Activated CD4-positive, alpha-beta memory T cell treated with anti-CD3 and anti-CD28 coated beads, Interleukin-2, amount 10 ng/mL, durations not matched to agents 7 days and 5 days (primary cell): ENCODE measurements at regions not wholly inside any gene's neighbourhood (a gene's known extent, or its start where the extent isn't known, plus 50 kb on each side); places are given as distances from the start of the nearest gene placed in this dataset.

Source experiments
- CTCF ChIA-PET: fragments of 350-600 bp; sonication (Branson Sonifier 250); formaldehyde crosslinking; loops from one replicate; lab custom pipeline; 2021; ENCODE audit warnings: antibody characterized with exemption, inconsistent platforms; lab: Charles Lee
- POLR2A ChIA-PET: fragments of 350-600 bp; sonication (Branson Sonifier 250); formaldehyde crosslinking; loops from one replicate; lab custom pipeline; 2021; ENCODE audit warnings: antibody characterized with exemption; lab: Charles Lee
- DNase-seq: peaks from one replicate; pipeline ENCODE4 v3.0.0-alpha.2; 2020
- H3K27ac Mint-ChIP-seq: one replicate; pipeline ENCODE4 v1.8.0; 2021; ENCODE audit warnings: mild to moderate bottlenecking, mixed read lengths
- H3K27me3 Mint-ChIP-seq: one replicate; pipeline ENCODE4 v1.8.0; 2021; ENCODE audit warnings: mixed read lengths
- H3K36me3 Mint-ChIP-seq: one replicate; pipeline ENCODE4 v1.8.0; 2021; ENCODE audit warnings: low read depth, mixed read lengths
- H3K4me1 Mint-ChIP-seq: one replicate; pipeline ENCODE4 v1.8.0; 2021; ENCODE audit warnings: mixed read lengths
- H3K4me3 Mint-ChIP-seq: one replicate; pipeline ENCODE4 v1.8.0; 2021; ENCODE audit warnings: mild to moderate bottlenecking, mixed read lengths
- H3K9me3 Mint-ChIP-seq: one replicate; pipeline ENCODE4 v1.8.0; 2021; ENCODE audit warnings: mixed read lengths

DNA sequence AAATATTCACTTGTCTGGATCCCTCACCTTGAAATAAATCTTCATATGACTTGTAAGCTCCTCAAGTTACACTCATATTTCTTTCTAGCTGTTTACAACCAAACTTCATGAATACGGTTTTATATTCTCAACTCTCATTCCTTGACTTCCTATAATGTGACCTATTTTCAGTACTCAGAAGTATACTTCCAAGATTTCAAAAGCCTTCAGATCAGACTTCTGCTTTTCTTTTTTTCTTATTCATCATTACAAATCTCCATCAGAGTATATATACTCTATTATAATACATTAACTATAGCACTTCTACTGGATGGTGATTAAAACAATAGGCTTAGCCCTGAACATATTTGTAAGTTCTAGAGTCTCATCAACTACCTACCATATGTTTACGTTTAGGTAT lies 123.6 kb upstream of the ALCAM start:
- CTCF ChIA-PET = no interaction called here
- no peak overlapping the region for H3K27ac Mint-ChIP-seq
- DNase-seq = no peak
- no peaks in the 10 kb centered on the region for H3K4me1 Mint-ChIP-seq
- POLR2A ChIA-PET = no interaction called here
- H3K9me3 Mint-ChIP-seq = no peaks in the 10 kb centered on the region
- H3K27me3 Mint-ChIP-seq = no peaks in the 10 kb centered on the region
- no peaks in the 10 kb centered on the region for H3K36me3 Mint-ChIP-seq
- no peak overlapping the region for H3K4me3 Mint-ChIP-seq

DNA sequence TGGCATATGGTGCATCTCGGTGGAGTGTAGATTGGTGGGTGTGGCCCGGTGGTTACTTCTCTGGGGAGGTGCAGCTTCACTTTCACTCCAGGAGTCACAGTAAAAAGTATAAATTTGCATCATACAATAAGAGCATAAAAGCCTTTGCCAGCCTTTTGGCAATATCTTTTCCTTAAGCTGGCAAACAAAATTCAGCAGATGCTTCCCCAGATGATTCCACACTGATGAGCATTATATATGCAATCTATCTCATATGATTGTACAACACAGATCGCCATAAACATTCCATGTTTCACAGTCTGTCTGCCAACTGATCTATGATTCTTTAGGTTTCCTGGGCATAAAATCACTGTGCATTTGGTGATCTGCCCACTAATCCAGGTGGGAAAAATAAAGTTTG lies 120.2 kb upstream of the ALCAM start:
- Mint-ChIP-seq H3K4me3 (no peak overlapping the region), H3K9me3 (no peaks in the 10 kb centered on the region), H3K27ac (no peak overlapping the region), H3K4me1 (no peaks in the 10 kb centered on the region), H3K36me3 (no peaks in the 10 kb centered on the region), H3K27me3 (no peaks in the 10 kb centered on the region)
- POLR2A ChIA-PET = no interaction called here
- no peak for DNase-seq
- CTCF ChIA-PET = no interaction called here

DNA sequence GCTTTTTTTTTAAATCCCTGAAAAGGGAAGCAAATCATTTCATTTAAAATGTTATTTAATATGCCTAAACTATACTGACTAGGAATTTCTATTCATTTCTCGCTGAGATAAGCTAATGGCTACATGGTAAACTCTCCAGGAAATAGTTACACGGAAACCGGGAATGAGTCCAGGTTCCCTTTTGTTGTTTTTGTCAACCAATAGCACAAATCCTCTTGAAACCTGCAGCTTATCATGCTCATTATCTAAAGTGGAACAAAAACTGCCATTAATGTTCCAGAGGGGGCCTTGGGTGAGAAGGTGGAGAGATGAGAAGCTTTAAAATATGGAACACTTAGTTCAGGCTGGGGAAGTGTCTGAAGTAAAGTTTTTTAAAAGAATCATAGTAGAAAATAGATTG lies 113.5 kb upstream of the ALCAM start:
- H3K36me3 Mint-ChIP-seq = no peaks in the 10 kb centered on the region
- DNase-seq = no peak
- H3K27ac Mint-ChIP-seq = no peak overlapping the region
- ChIA-PET POLR2A (no interaction called here), CTCF (no interaction called here)
- no peaks in the 10 kb centered on the region for H3K4me1 Mint-ChIP-seq
- no peaks in the 10 kb centered on the region for H3K9me3 Mint-ChIP-seq
- H3K27me3 Mint-ChIP-seq = no peaks in the 10 kb centered on the region
- no peak overlapping the region for H3K4me3 Mint-ChIP-seq

DNA sequence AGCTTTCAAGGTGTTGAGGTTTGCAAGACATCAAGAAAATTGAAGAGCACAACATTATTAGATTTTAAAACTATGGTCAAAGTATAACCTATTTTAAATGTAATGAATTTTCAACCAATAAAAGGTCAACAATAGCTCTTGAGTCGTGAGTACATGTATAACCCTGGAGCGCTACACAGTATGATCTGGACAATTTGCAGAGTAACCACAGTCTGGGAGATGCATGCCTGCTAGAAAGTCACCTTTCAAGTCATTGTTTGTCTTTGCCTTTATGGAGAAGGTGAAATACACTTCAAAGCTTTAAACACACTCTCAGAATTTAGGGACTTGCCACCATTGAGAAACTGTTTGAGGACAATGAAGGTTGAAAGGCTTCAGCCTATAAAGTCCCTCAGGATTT lies 112.6 kb upstream of the ALCAM start:
- CTCF ChIA-PET = no interaction called here
- H3K4me3 Mint-ChIP-seq = no peak overlapping the region
- H3K27ac Mint-ChIP-seq = no peak overlapping the region

DNA sequence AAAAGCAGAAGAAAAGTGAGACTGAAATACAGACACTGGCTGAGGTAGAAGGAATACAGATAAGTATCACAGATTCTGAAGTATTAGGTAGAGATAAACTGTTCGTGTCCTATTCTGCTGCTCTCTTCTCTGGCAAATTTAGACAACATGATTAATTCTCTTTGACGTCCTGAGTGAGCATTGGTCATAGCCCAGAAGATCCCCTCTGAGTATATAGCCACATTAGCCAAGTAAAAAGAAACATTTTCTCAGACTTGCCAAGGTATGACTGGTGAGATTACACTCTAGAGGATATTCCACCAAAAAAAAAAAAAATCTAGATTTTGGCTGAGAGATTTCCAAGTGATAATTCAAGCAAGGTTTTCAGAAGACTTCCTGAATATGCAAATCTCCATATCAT lies 111.4 kb upstream of the ALCAM start:
- no peaks in the 10 kb centered on the region for H3K9me3 Mint-ChIP-seq
- no peak for DNase-seq
- H3K4me3 Mint-ChIP-seq = no peak overlapping the region
- no peaks in the 10 kb centered on the region for H3K36me3 Mint-ChIP-seq
- CTCF ChIA-PET = no interaction called here
- H3K27me3 Mint-ChIP-seq = no peaks in the 10 kb centered on the region
- H3K4me1 Mint-ChIP-seq = no peaks in the 10 kb centered on the region
- H3K27ac Mint-ChIP-seq = no peak overlapping the region
- POLR2A ChIA-PET = no interaction called here

More for the DNA sequence above, 112.6 kb upstream of the ALCAM start:
- H3K9me3 Mint-ChIP-seq = no peaks in the 10 kb centered on the region
- H3K27me3 Mint-ChIP-seq = no peaks in the 10 kb centered on the region
- no peaks in the 10 kb centered on the region for H3K4me1 Mint-ChIP-seq
- no peaks in the 10 kb centered on the region for H3K36me3 Mint-ChIP-seq
- DNase-seq = no peak
- POLR2A ChIA-PET = no interaction called here

GRCh38 chr3:105259496-105259895 lies 107.2 kb upstream of the ALCAM start:
- CTCF ChIA-PET = no interaction called here
- no peaks in the 10 kb centered on the region for H3K36me3 Mint-ChIP-seq
- no peak overlapping the region for H3K4me3 Mint-ChIP-seq
- POLR2A ChIA-PET = no interaction called here
- no peaks in the 10 kb centered on the region for H3K9me3 Mint-ChIP-seq
- no peak for DNase-seq
- H3K27me3 Mint-ChIP-seq = no peaks in the 10 kb centered on the region
- H3K4me1 Mint-ChIP-seq = no peaks in the 10 kb centered on the region
- no peak overlapping the region for H3K27ac Mint-ChIP-seq

- no peak overlapping the region for H3K27ac Mint-ChIP-seq
- H3K9me3 Mint-ChIP-seq = no peaks in the 10 kb centered on the region
- no peak overlapping the region for H3K4me3 Mint-ChIP-seq
- H3K4me1 Mint-ChIP-seq = no peaks in the 10 kb centered on the region
- no peaks in the 10 kb centered on the region for H3K36me3 Mint-ChIP-seq
- no peak for DNase-seq
- POLR2A ChIA-PET = no interaction called here
- CTCF ChIA-PET = no interaction called here
- no peaks in the 10 kb centered on the region for H3K27me3 Mint-ChIP-seq
Measured at GRCh38 chr3:105260385-105260784, 106.3 kb upstream of the ALCAM start.

- H3K36me3 Mint-ChIP-seq = no peaks in the 10 kb centered on the region
- POLR2A ChIA-PET = no interaction called here
- no peaks in the 10 kb centered on the region for H3K4me1 Mint-ChIP-seq
- H3K27ac Mint-ChIP-seq = no peak overlapping the region
- H3K4me3 Mint-ChIP-seq = no peak overlapping the region
- CTCF ChIA-PET = no interaction called here
- H3K9me3 Mint-ChIP-seq = no peaks in the 10 kb centered on the region
- H3K27me3 Mint-ChIP-seq = peaks cover 3% of the 10 kb centered on the region
- no peak for DNase-seq
Measured at GRCh38 chr3:105274536-105274935, 92.2 kb upstream of the ALCAM start.

DNA sequence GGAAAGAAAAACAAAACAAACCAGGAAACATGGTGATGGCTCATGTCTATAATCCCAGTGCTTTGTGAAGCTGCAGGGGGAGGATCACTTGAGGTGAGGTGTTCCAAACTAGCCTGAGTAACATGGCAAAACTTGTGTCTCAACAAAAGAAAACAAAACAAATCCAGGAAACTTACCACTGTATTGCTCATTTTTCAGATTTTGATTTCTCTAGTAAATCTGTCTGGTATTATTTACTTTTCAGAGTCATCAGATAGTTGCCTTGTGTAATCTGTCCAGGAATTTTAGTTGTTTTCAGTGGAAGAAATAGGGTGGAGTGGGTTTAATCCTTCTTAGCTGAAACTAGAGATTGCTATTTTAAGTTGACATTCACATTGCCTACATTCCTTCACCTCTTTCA lies 91.8 kb upstream of the ALCAM start:
- ChIA-PET CTCF (no interaction called here), POLR2A (no interaction called here)
- no peaks in the 10 kb centered on the region for H3K9me3 Mint-ChIP-seq
- peaks cover 1% of the 10 kb centered on the region for H3K27me3 Mint-ChIP-seq
- no peak for DNase-seq
- H3K36me3 Mint-ChIP-seq = no peaks in the 10 kb centered on the region
- H3K4me3 Mint-ChIP-seq = no peak overlapping the region
- H3K27ac Mint-ChIP-seq = no peak overlapping the region
- H3K4me1 Mint-ChIP-seq = no peaks in the 10 kb centered on the region

GRCh38 chr3:105277656-105278055 lies 89.1 kb upstream of the ALCAM start:
- ChIA-PET CTCF (no interaction called here), POLR2A (no interaction called here)
- Mint-ChIP-seq H3K36me3 (no peaks in the 10 kb centered on the region), H3K27me3 (peaks cover 1% of the 10 kb centered on the region), H3K9me3 (no peaks in the 10 kb centered on the region), H3K27ac (no peak overlapping the region), H3K4me1 (no peaks in the 10 kb centered on the region), H3K4me3 (no peak overlapping the region)
- DNase-seq = no peak

GRCh38 chr3:105278688-105279087 lies 88.0 kb upstream of the ALCAM start:
- POLR2A ChIA-PET = no interaction called here
- Mint-ChIP-seq H3K4me3 (no peak overlapping the region), H3K36me3 (no peaks in the 10 kb centered on the region), H3K4me1 (no peaks in the 10 kb centered on the region), H3K9me3 (no peaks in the 10 kb centered on the region), H3K27me3 (peaks cover 1% of the 10 kb centered on the region), H3K27ac (no peak overlapping the region)
- DNase-seq = no peak
- CTCF ChIA-PET = no interaction called here

GRCh38 chr3:105281989-105282388 lies 84.7 kb upstream of the ALCAM start:
- no peaks in the 10 kb centered on the region for H3K27me3 Mint-ChIP-seq
- POLR2A ChIA-PET = no interaction called here
- no peaks in the 10 kb centered on the region for H3K36me3 Mint-ChIP-seq
- H3K4me3 Mint-ChIP-seq = no peak overlapping the region
- no peaks in the 10 kb centered on the region for H3K9me3 Mint-ChIP-seq
- no peak for DNase-seq
- CTCF ChIA-PET = no interaction called here
- no peak overlapping the region for H3K27ac Mint-ChIP-seq
- H3K4me1 Mint-ChIP-seq = no peaks in the 10 kb centered on the region

- H3K9me3 Mint-ChIP-seq = no peaks in the 10 kb centered on the region
- CTCF ChIA-PET = no interaction called here
- peaks cover 1% of the 10 kb centered on the region for H3K27me3 Mint-ChIP-seq
- H3K4me3 Mint-ChIP-seq = no peak overlapping the region
- no peaks in the 10 kb centered on the region for H3K4me1 Mint-ChIP-seq
- H3K36me3 Mint-ChIP-seq = no peaks in the 10 kb centered on the region
- no peak for DNase-seq
- POLR2A ChIA-PET = no interaction called here
- H3K27ac Mint-ChIP-seq = no peak overlapping the region
Measured at GRCh38 chr3:105284876-105285275, 81.8 kb upstream of the ALCAM start.

DNA sequence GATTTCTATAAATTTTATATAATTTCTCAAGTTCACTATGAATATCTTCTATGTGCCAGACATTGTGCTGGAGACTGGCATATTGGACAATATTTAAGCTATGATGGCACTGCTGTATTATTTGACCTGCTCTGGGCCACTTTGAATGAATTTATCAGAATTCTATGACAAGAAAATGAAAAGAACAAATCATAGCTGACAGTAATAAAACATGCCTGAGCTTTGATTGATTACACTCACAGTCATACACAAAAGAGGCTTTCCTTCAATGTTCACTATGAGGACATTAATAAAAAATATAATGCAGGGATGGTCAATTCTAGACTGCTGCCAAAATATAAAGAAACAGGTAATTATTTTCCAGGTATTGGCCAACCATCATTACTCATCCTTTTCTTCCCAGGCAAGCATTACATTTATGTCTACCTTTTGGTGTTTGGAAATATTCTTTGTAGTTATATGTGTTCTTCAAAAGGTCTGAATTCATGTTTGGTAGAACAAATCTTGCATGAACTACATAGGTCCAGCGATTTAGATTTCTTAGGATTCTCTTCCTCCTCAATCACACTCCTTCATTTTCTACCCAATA lies 81.0 kb upstream of the ALCAM start:
- Mint-ChIP-seq H3K36me3 (no peaks in the 10 kb centered on the region), H3K4me3 (no peak overlapping the region), H3K4me1 (no peaks in the 10 kb centered on the region), H3K27ac (no peak overlapping the region), H3K9me3 (no peaks in the 10 kb centered on the region), H3K27me3 (peaks cover 3% of the 10 kb centered on the region)
- POLR2A ChIA-PET = no interaction called here
- no peak for DNase-seq
- CTCF ChIA-PET = no interaction called here
